Ovary (tissue), 3 donors: ENCODE measurements at regions not wholly inside any gene's neighbourhood (a gene's known extent, or its start where the extent isn't known, plus 50 kb on each side); places are given as distances from the start of the nearest gene placed in this dataset.

Source experiments
- CTCF ChIP-seq, 3 donors: fragments of 450-650 bp in 2 of 3; fragments of 200-600 bp in 1 of 3; IDR thresholded peaks; one replicate each; pipeline versions ENCODE4 v1.5.1 to v1.8.0; 2016 to 2022; ENCODE audit warnings: antibody characterized with exemption in 3 of 3, mild to moderate bottlenecking in 1 of 3
- EP300 ChIP-seq: sonication (generic); formaldehyde crosslinking; IDR thresholded peaks from one replicate; pipeline ENCODE4 v1.6.1; 2017; ENCODE audit warnings: antibody characterized with exemption
- POLR2A ChIP-seq: fragments of 450-650 bp; IDR thresholded peaks from one replicate; pipeline ENCODE4 v1.6.1; 2017; ENCODE audit warnings: antibody characterized with exemption, mild to moderate bottlenecking, moderate library complexity
- donor health status: DM: no; HTN: no; CAD: no.

- TF ChIP-seq EP300: no peak
- no peak for TF ChIP-seq POLR2A
- TF ChIP-seq CTCF (IDR thresholded peaks at IDR 0.05): no peak
These were observed 137.6 kb downstream of the FAM124B start for GRCh38 chr2:224264259-224264658.
